ACHN (cell line): ENCODE measurements at regions not wholly inside any gene's neighbourhood (a gene's known extent, or its start where the extent isn't known, plus 50 kb on each side); places are given as distances from the start of the nearest gene placed in this dataset.
"Not testable (repeated sequence)": the region's sequence is repeated elsewhere in the genome, so short reads cannot be mapped to it uniquely, and the experiment has no call there.

Experiments used
- DNase-seq: peaks from one replicate; pipeline ENCODE4 v3.0.0-alpha.2; 2015
- in situ Hi-C: cut with HindIII; loops from 2 replicates; pipeline ENCODE4 v1.10.0; 2017; ENCODE audit warnings: low sequenced_read_pairs, low pct_ligation_motif_present, low pct_unique_long_range_greater_than_20kb

- no peak for DNase-seq
These were observed 171.4 kb upstream of the FSIP2 start for GRCh38 chr2:185567196-185567595.

GRCh38 chr2:185567940-185568339, 170.7 kb upstream of the FSIP2 start:
- no peak for DNase-seq
- in situ Hi-C loops, result no loop called here

More at GRCh38 chr2:185567196-185567595, 171.4 kb upstream of the FSIP2 start:
- in situ Hi-C loops, result no loop called here

- in situ Hi-C loops, result no loop called here
- no peak for DNase-seq
These were observed 160.3 kb upstream of the FSIP2 start for GRCh38 chr2:185578322-185578721.

GRCh38 chr2:185583058-185583816, 155.4 kb upstream of the FSIP2 start:
- in situ Hi-C loops, result no loop called here
- DNase-seq, result peak; percentile 79

GRCh38 chr2:185585165-185585564, 153.4 kb upstream of the FSIP2 start:
- in situ Hi-C loops, result not testable (repeated sequence)

GRCh38 chr2:185591276-185591675, 147.3 kb upstream of the FSIP2 start:
- in situ Hi-C loops, result not testable (repeated sequence)

More at GRCh38 chr2:185585165-185585564, 153.4 kb upstream of the FSIP2 start:
- DNase-seq, result not testable (repeated sequence)

GRCh38 chr2:185607945-185608344, 130.7 kb upstream of the FSIP2 start:
- in situ Hi-C loops, result no loop called here
- no peak for DNase-seq

More at GRCh38 chr2:185591276-185591675, 147.3 kb upstream of the FSIP2 start:
- not testable (repeated sequence) for DNase-seq

- DNase-seq, result peak; percentile 74
- in situ Hi-C loops, result no loop called here
These were observed 129.8 kb upstream of the FSIP2 start for GRCh38 chr2:185608799-185609198.

- in situ Hi-C loops, result no loop called here
- DNase-seq, result no peak
These were observed 128.3 kb upstream of the FSIP2 start for GRCh38 chr2:185610301-185610700.

GRCh38 chr2:185618625-185619024, 120.0 kb upstream of the FSIP2 start:
- in situ Hi-C loops, result no loop called here
- DNase-seq, result peak; percentile 23

GRCh38 chr2:185625604-185626003, 113.0 kb upstream of the FSIP2 start:
- in situ Hi-C loops, result no loop called here
- DNase-seq, result no peak

- peak; percentile 15 for DNase-seq
- in situ Hi-C loops, result no loop called here
These were observed 109.6 kb upstream of the FSIP2 start for GRCh38 chr2:185628985-185629384.

GRCh38 chr2:185633621-185634020, 105.0 kb upstream of the FSIP2 start:
- no peak for DNase-seq
- in situ Hi-C loops, result no loop called here

- in situ Hi-C loops, result no loop called here
- no peak for DNase-seq
These were observed 99.8 kb upstream of the FSIP2 start for GRCh38 chr2:185638771-185639170.

GRCh38 chr2:185640588-185640987, 98.0 kb upstream of the FSIP2 start:
- DNase-seq, result no peak
- in situ Hi-C loops, result no loop called here

- in situ Hi-C loops, result no loop called here
- DNase-seq, result no peak
These were observed 95.2 kb upstream of the FSIP2 start for GRCh38 chr2:185643434-185643833.

- DNase-seq, result no peak
- in situ Hi-C loops, result no loop called here
These were observed 93.8 kb upstream of the FSIP2 start for GRCh38 chr2:185644828-185645227.

GRCh38 chr2:185645529-185645928, 93.1 kb upstream of the FSIP2 start:
- no peak for DNase-seq

GRCh38 chr2:185658750-185659149, 79.9 kb upstream of the FSIP2 start:
- no peak for DNase-seq
- in situ Hi-C loops, result no loop called here

More at GRCh38 chr2:185645529-185645928, 93.1 kb upstream of the FSIP2 start:
- in situ Hi-C loops, result no loop called here

GRCh38 chr2:185663811-185664210, 74.8 kb upstream of the FSIP2 start:
- in situ Hi-C loops, result no loop called here
- no peak for DNase-seq
